HCT116 (cell line): ENCODE measurements at regions not wholly inside any gene's neighbourhood (a gene's known extent, or its start where the extent isn't known, plus 50 kb on each side); places are given as distances from the start of the nearest gene placed in this dataset.

Experiments used
- ATAC-seq: fragments of 200-7000 bp; cut with Tn5 transposase; 2 replicates; pipeline ENCODE4 v1.9.1; 2020; ENCODE audit warnings: mild to moderate bottlenecking, moderate library complexity
- BruUV-seq: library from RNA; stranded (reverse); fragments of 400-500 nt; replicated peaks from 2 replicates; lab custom pipeline; 2021; lab: Mats Ljungman, UMichigan
- CTCF ChIA-PET: fragments of 300-600 bp; sonication (Branson Sonifier 250); formaldehyde crosslinking; loops from one replicate; lab custom pipeline; 2021; ENCODE audit warnings: antibody characterized with exemption; lab: Charles Lee
- POLR2A ChIA-PET: fragments of 300-600, 350-600 bp; sonication (Branson Sonifier 250); formaldehyde crosslinking; loops from one replicate; lab custom pipeline; 2021; ENCODE audit warnings: antibody characterized with exemption; lab: Charles Lee
- RAD21 ChIA-PET, 2 experiments: fragments of 300-600 bp; sonication (Branson Sonifier 250); formaldehyde crosslinking; loops; one replicate each; lab custom pipeline; 2023; ENCODE audit warnings: low total read pairs in 2 of 2; ENCODE audit not compliant: uncharacterized antibody in 2 of 2, unreplicated experiment in 2 of 2, low non-redundant PET in 1 of 2; lab: Charles Lee
- DNase-seq: peaks from one replicate; pipeline ENCODE4 v3.0.0-alpha.2; 2010; ENCODE audit warnings: low read depth, low spot score
- H2AFZ ChIP-seq: fragments of 200-600 bp; shearing (Covaris generic), sonication (generic); 2 replicates; pipeline ENCODE4 v1.6.1; 2017; ENCODE audit warnings: low read depth, mixed run types, mixed read lengths, antibody characterized with exemption, low read length; ENCODE audit not compliant: poor library complexity, severe bottlenecking
- H3K27ac ChIP-seq: 2 replicates; pipeline ENCODE4 v1.5.1; 2012; ENCODE audit warnings: low read depth, low read length
- H3K27me3 ChIP-seq: fragments of 200-600 bp; sonication (generic); 2 replicates; pipeline ENCODE4 v1.6.1; 2016; ENCODE audit warnings: mixed run types, low read length, mixed read lengths; ENCODE audit not compliant: insufficient read depth
- H3K36me3 ChIP-seq, 2 experiments: fragments of 200-500 bp in 1 of 2; fragments of 200-600 bp in 1 of 2; sonication (Bioruptor generic) in 1 of 2; sonication (generic) in 1 of 2; 2 replicates each; pipeline versions ENCODE4 v1.5.1 to v1.6.1; 2014 to 2016; ENCODE audit warnings: low read length in 2 of 2, inconsistent platforms in 1 of 2, mixed read lengths in 1 of 2, mixed run types in 1 of 2; ENCODE audit not compliant: insufficient read depth in 2 of 2, control insufficient read depth in 1 of 2
- H3K4me1 ChIP-seq, 2 experiments: fragments of 200-600 bp in 1 of 2; sonication (generic) in 1 of 2; 2 replicates each; pipeline versions ENCODE4 v1.5.1 to v1.6.1; 2012 to 2017; ENCODE audit warnings: low read length in 2 of 2, inconsistent platforms in 1 of 2, mild to moderate bottlenecking in 1 of 2, mixed read lengths in 1 of 2, mixed run types in 1 of 2, moderate library complexity in 1 of 2; ENCODE audit not compliant: insufficient read depth in 2 of 2, control insufficient read depth in 1 of 2
- H3K4me2 ChIP-seq: fragments of 200-600 bp; sonication (generic); 2 replicates; pipeline ENCODE4 v1.6.1; 2017; ENCODE audit warnings: mixed run types, low read length, mixed read lengths
- H3K4me3 ChIP-seq, 2 experiments: fragments of 200-600 bp in 1 of 2; sonication (generic) in 1 of 2; replicated peaks in 1 of 2; 2 replicates each; pipeline ENCODE4 v1.5.1; 2011 to 2016; ENCODE audit warnings: low read length in 2 of 2, control low read depth in 1 of 2, low read depth in 1 of 2, mild to moderate bottlenecking in 1 of 2, mixed read lengths in 1 of 2, mixed run types in 1 of 2
- H3K79me2 ChIP-seq: fragments of 200-600 bp; sonication (generic); 2 replicates; pipeline ENCODE4 v1.6.1; 2017; ENCODE audit warnings: mild to moderate bottlenecking, mixed run types, low read length, moderate library complexity, mixed read lengths; ENCODE audit not compliant: insufficient read depth
- H3K9ac ChIP-seq: fragments of 200-600 bp; sonication (generic); 2 replicates; pipeline ENCODE4 v1.6.1; 2016; ENCODE audit warnings: low read length, mixed read lengths
- H3K9me2 ChIP-seq: fragments of 200-600 bp; sonication (generic), shearing (Covaris generic); 2 replicates; pipeline ENCODE4 v1.6.1; 2017; ENCODE audit warnings: mixed run types, mild to moderate bottlenecking, moderate library complexity; ENCODE audit not compliant: insufficient read depth
- H3K9me3 ChIP-seq, 2 experiments: fragments of 200-500 bp in 1 of 2; fragments of 200-600 bp in 1 of 2; sonication (Bioruptor generic) in 1 of 2; sonication (generic) in 1 of 2; 2 replicates each; pipeline ENCODE4 v1.6.1; 2014 to 2017; ENCODE audit warnings: low read length in 2 of 2, mixed read lengths in 2 of 2, inconsistent platforms in 1 of 2, low read depth in 1 of 2, mild to moderate bottlenecking in 1 of 2, mixed run types in 1 of 2, moderate library complexity in 1 of 2; ENCODE audit not compliant: control insufficient read depth in 1 of 2, insufficient read depth in 1 of 2
- H4K20me1 ChIP-seq: fragments of 200-600 bp; sonication (generic), shearing (Covaris generic); 2 replicates; pipeline ENCODE4 v1.6.1; 2017; ENCODE audit warnings: mixed run types, mild to moderate bottlenecking, moderate library complexity; ENCODE audit not compliant: insufficient read depth
- CEBPB ChIP-seq: IDR thresholded peaks from 2 replicates; pipeline ENCODE4 v1.6.1; 2012; ENCODE audit warnings: low read depth
- CTCF ChIP-seq, 3 experiments: fragments of 200-600 bp in 1 of 3; sonication (generic) in 1 of 3; IDR thresholded peaks in 2 of 3; conservative IDR thresholded peaks in 1 of 3; 2 replicates each; pipeline ENCODE4 v1.5.1; 2012 to 2017; ENCODE audit warnings: low read depth in 2 of 3, low read length in 2 of 3, antibody characterized with exemption in 1 of 3, borderline replicate concordance in 1 of 3, control low read depth in 1 of 3, mild to moderate bottlenecking in 1 of 3, mixed read lengths in 1 of 3, mixed run types in 1 of 3, moderate library complexity in 1 of 3; ENCODE audit not compliant: insufficient read depth in 1 of 3
- JUND ChIP-seq: IDR thresholded peaks from 2 replicates; pipeline ENCODE4 v1.6.1; 2012
- POLR2A ChIP-seq: IDR thresholded peaks from 2 replicates; pipeline ENCODE4 v1.7.0; 2011; ENCODE audit warnings: borderline replicate concordance; ENCODE audit not compliant: insufficient read depth, insufficient read length; ENCODE audit errors: extremely low read depth
- RAD21 ChIP-seq: IDR thresholded peaks from 2 replicates; pipeline ENCODE4 v1.6.1; 2012; ENCODE audit warnings: low read depth, mild to moderate bottlenecking
- SP1 ChIP-seq: IDR thresholded peaks from 2 replicates; pipeline ENCODE4 v1.6.1; 2012; ENCODE audit warnings: low read depth
- ZBTB33 ChIP-seq: IDR thresholded peaks from 2 replicates; pipeline ENCODE4 v1.6.1; 2011; ENCODE audit warnings: mild to moderate bottlenecking, low read length, moderate library complexity; ENCODE audit not compliant: insufficient replicate concordance; ENCODE audit errors: extremely low read depth
- ZNF274 ChIP-seq: fragments of 200-500 bp; sonication (Bioruptor generic); IDR thresholded peaks from 2 replicates; pipeline ENCODE4 v1.6.1; 2014; ENCODE audit warnings: mild to moderate bottlenecking, low read depth, low read length, inconsistent platforms
- intact Hi-C: fragments of 100-400 bp; cut with micrococcal nuclease; formaldehyde crosslinking; loops from 2 replicates; pipeline ENCODE4 v1.10.0; 2022
- TF ChIP-seq, protein P1 (sequence below): IDR thresholded peaks from 2 replicates; pipeline ENCODE4 v1.6.1; 2012

DNA sequence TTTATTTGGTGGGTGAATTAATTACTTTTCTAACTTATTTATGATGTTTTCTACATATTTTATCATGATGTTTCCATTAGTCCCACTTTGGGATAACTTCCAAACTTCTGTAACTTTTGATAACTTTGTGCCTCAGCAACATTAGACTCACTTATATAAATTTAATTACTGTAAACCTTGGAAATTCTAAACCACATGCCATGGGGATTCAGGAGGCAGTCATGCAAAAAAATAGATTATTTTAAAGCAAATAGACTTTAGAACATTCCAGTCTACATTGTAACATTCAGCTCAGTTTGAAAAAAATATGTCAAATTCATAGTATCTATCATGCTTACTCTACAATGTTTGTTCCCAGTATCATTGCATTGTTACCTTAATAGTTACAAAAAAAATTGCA lies 728.5 kb upstream of the NRXN1 start:
- POLR2A ChIA-PET, result no interaction called here
- peak overlapping the region; percentile 75 for H2AFZ ChIP-seq
- no peak overlapping the region for H3K4me2 ChIP-seq
- DNase-seq (no peak), ATAC-seq (no peak)
- CTCF ChIA-PET, result no interaction called here
- TF ChIP-seq CTCF (IDR thresholded peaks at IDR 0.05 in 2 of 3, conservative IDR thresholded peaks at IDR 0.05 in 1 of 3; ENCODE audit: borderline replicate concordance in 1 of 3, insufficient read depth in 1 of 3, low read depth in 2 of 3, low read length in 2 of 3), result no peak
- TF ChIP-seq ZBTB33, result no peak
- TF ChIP-seq RAD21, result no peak
- TF ChIP-seq ZNF274, result no peak
- TF ChIP-seq, protein P1, sequence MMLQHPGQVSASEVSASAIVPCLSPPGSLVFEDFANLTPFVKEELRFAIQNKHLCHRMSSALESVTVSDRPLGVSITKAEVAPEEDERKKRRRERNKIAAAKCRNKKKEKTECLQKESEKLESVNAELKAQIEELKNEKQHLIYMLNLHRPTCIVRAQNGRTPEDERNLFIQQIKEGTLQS, result no peak
- TF ChIP-seq CEBPB, result no peak
- TF ChIP-seq JUND, result no peak
- no peak for TF ChIP-seq SP1
- TF ChIP-seq POLR2A, result no peak
- H4K20me1 ChIP-seq, result no peaks in the 10 kb centered on the region
- no peaks in the 10 kb centered on the region for H3K27me3 ChIP-seq
- no peaks in the 10 kb centered on the region for H3K4me1 ChIP-seq
- H3K27ac ChIP-seq, result no peak overlapping the region
- H3K9me3 ChIP-seq, result no peaks in the 10 kb centered on the region
- no peaks in the 10 kb centered on the region for H3K79me2 ChIP-seq
- H3K9me2 ChIP-seq, result no peaks in the 10 kb centered on the region; the same call in 1 of the 2 replicates
- H3K36me3 ChIP-seq, result no peaks in the 10 kb centered on the region
- intact Hi-C loops, result no loop called here
- no peak overlapping the region for H3K9ac ChIP-seq
- no peak overlapping the region for H3K4me3 ChIP-seq
- RAD21 ChIA-PET, result no interaction called here
- no TSS peak for BruUV-seq
